ENCODE measurements at regions not wholly inside any gene's neighbourhood (a gene's known extent, or its start where the extent isn't known, plus 50 kb on each side); places are given as distances from the start of the nearest gene placed in this dataset.
"Not testable (repeated sequence)": the region's sequence is repeated elsewhere in the genome, so short reads cannot be mapped to it uniquely, and the experiment has no call there.

DNA sequence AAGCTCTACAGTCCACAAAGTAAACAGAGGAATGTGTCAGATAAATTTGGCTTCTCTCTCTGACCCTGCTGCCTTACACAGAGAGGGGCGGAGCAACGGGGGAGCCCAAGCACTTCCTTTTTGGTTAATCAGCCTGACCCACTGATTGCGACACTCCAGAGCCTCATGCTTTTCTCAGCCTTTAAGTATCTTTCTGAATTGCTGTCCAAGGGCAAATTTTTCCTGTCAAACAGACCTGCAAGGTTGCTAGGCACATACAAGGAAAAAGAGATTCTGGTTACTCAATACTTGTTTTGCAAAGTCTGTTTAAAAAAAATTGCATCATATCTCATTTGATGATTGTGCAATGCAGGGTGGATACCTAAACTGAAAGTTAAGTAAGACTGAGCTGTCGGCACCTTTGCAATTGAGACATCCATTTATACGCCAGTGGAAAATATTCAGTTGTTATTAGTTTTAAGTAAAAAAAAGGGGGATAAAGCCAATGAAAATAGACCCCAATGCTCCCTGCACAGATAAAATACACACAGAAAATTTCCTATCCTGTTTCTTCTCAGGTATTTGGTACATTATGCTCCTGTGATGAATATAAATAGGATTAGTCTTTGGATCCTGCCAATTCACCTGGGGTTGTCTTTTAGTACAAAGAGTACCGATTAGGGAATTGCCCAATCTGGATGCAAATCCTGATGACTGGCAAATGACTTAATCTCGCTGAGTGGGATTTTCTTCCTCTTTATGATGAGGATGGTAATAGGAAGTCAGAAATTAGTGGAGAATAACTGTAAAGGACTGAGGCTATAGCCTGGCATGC is 260.2 kb upstream of the TRIB2 start:
- Histone ChIP-seq H3K27me3 (ENCODE audit: control insufficient read depth, insufficient read depth, low read length) (no peaks in the 10 kb centered on the region), H3K4me3 (ENCODE audit: low read length) (no peak overlapping the region), H3K9me3 (ENCODE audit: control insufficient read depth, low read length) (no peaks in the 10 kb centered on the region), H3K36me3 (ENCODE audit: control insufficient read depth, insufficient read depth, low read length) (no peaks in the 10 kb centered on the region), H3K4me1 (ENCODE audit: control insufficient read depth, insufficient read depth, low read length) (peaks cover 20% of the 10 kb centered on the region), H3K9ac (ENCODE audit: low read length) (peak overlapping the region; percentile 24)

DNA sequence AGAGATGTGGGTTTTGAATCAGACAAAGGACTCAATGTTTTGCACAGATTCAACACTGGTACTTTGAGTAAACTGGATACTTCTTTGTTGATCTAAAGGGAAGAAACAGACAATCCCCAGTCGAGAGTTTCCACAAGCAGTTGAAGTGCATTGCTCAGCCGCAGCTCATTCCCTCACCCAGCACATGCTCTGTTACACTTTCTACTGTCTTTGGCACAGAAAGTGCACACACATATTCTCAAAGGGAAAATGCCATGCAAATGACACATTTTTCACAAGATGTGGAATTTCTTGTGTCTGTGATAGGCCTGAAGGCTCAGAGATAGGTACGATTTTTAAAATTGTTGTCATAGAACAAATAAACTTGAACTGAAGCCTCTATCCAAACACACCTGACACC is 258.9 kb upstream of the TRIB2 start:
- H3K9ac ChIP-seq (ENCODE audit: low read length), result no peak overlapping the region
- H3K27me3 ChIP-seq (ENCODE audit: control insufficient read depth, insufficient read depth, low read length), result no peaks in the 10 kb centered on the region
- no peaks in the 10 kb centered on the region for H3K9me3 ChIP-seq (ENCODE audit: control insufficient read depth, low read length)
- no peak overlapping the region for H3K4me3 ChIP-seq (ENCODE audit: low read length)
- H3K4me1 ChIP-seq (ENCODE audit: control insufficient read depth, insufficient read depth, low read length), result peaks cover 9% of the 10 kb centered on the region
- no peaks in the 10 kb centered on the region for H3K36me3 ChIP-seq (ENCODE audit: control insufficient read depth, insufficient read depth, low read length)

DNA sequence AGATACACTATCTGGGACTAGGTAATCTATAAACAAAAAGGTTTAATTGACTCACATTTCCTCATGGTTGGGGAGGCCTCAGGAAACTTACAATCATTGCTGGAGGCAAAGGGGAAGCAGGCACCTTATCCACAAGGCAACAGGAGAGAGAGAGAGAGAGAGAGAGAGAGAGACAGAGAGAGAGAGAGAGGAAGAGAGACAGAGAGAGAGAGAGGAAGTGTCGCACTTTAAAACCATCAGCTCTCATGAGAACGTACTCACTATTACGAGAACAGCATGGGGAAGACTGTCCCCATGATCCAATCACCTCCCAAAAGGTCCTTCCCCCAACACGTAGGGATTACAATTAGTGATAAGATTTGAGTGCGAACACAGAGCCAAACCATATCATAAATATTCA is 253.5 kb upstream of the TRIB2 start:
- no peaks in the 10 kb centered on the region for H3K9me3 ChIP-seq (ENCODE audit: control insufficient read depth, low read length)

DNA sequence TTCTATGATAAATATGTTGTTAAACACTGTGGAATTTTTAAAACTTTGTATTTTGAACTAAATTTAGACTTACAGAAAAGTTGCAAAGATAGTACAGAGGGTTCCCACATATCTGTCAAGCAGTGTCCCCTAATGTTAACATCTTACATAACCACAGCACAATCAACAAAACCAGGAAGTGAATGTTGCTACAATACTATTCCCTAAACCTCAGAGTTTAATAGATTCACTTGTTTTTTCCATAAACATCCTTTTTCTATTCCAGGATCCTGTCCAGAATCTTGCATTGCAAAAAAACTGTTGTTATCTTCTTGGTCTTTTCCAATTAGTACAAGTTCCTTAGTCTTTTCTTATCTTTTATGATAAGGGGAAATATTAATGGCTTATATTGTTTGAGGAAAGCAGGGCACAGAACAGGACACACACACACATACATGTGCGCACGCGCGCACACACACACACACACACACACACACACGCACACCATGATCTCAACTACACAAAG is 251.1 kb upstream of the TRIB2 start:
- no peaks in the 10 kb centered on the region for H3K27me3 ChIP-seq (ENCODE audit: control insufficient read depth, insufficient read depth, low read length)
- H3K9me3 ChIP-seq (ENCODE audit: control insufficient read depth, low read length), result no peaks in the 10 kb centered on the region
- H3K36me3 ChIP-seq (ENCODE audit: control insufficient read depth, insufficient read depth, low read length), result no peaks in the 10 kb centered on the region
- H3K4me3 ChIP-seq (ENCODE audit: low read length), result no peak overlapping the region
- peaks cover 7% of the 10 kb centered on the region for H3K4me1 ChIP-seq (ENCODE audit: control insufficient read depth, insufficient read depth, low read length)
- no peak overlapping the region for H3K9ac ChIP-seq (ENCODE audit: low read length)

More for the DNA sequence above, 253.5 kb upstream of the TRIB2 start:
- no peak overlapping the region for H3K9ac ChIP-seq (ENCODE audit: low read length)
- H3K27me3 ChIP-seq (ENCODE audit: control insufficient read depth, insufficient read depth, low read length), result no peaks in the 10 kb centered on the region
- peaks cover 7% of the 10 kb centered on the region for H3K4me1 ChIP-seq (ENCODE audit: control insufficient read depth, insufficient read depth, low read length)
- H3K36me3 ChIP-seq (ENCODE audit: control insufficient read depth, insufficient read depth, low read length), result no peaks in the 10 kb centered on the region
- no peak overlapping the region for H3K4me3 ChIP-seq (ENCODE audit: low read length)

DNA sequence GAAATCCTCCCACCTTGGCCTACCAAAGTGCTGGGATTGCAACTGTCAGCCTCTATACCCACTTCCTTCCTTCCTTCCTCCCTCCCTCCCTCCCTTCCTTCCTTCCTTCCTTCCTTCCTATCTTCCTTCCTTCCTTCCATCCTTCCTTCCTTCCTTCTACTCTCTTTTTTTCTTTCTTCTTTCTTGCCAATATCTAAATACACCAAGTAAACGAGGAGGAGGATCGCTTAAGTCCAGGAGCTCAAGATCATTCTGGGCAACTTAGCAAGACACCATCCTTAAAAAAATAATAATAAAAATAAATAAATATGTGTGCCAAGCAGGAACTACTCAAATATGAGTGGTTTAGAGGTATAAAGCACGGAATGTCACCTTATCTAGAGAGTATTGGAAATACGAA is 249.4 kb upstream of the TRIB2 start:
- H3K4me1 ChIP-seq (ENCODE audit: control insufficient read depth, insufficient read depth, low read length), result peaks cover 7% of the 10 kb centered on the region
- no peaks in the 10 kb centered on the region for H3K27me3 ChIP-seq (ENCODE audit: control insufficient read depth, insufficient read depth, low read length)
- no peaks in the 10 kb centered on the region for H3K9me3 ChIP-seq (ENCODE audit: control insufficient read depth, low read length)
- H3K9ac ChIP-seq (ENCODE audit: low read length), result no peak overlapping the region
- H3K36me3 ChIP-seq (ENCODE audit: control insufficient read depth, insufficient read depth, low read length), result no peaks in the 10 kb centered on the region
- H3K4me3 ChIP-seq (ENCODE audit: low read length), result no peak overlapping the region

DNA sequence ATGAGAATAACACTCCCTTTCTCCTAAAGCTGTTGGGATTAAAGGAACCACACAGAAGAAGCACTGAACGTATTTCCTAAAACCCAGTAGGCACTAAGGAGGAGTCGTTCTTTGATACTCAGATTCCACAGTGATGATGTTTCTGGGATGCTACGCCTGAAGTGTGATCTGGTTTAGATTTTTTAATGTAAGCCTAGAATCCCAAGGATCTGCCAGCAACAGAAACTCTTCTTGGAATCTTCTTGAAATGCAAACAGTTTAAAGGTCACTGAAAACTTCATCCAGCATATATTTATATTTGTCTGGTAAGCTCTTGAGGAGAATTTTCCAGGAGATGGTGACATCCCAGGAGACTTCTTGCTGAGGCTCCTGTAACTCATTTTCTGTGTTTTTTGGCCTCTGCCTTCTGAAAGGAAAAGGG is 247.6 kb upstream of the TRIB2 start:
- Histone ChIP-seq H3K36me3 (ENCODE audit: control insufficient read depth, insufficient read depth, low read length) (no peaks in the 10 kb centered on the region), H3K4me3 (ENCODE audit: low read length) (no peak overlapping the region), H3K9ac (ENCODE audit: low read length) (no peak overlapping the region), H3K27me3 (ENCODE audit: control insufficient read depth, insufficient read depth, low read length) (no peaks in the 10 kb centered on the region), H3K9me3 (ENCODE audit: control insufficient read depth, low read length) (no peaks in the 10 kb centered on the region), H3K4me1 (ENCODE audit: control insufficient read depth, insufficient read depth, low read length) (peaks cover 7% of the 10 kb centered on the region)

DNA sequence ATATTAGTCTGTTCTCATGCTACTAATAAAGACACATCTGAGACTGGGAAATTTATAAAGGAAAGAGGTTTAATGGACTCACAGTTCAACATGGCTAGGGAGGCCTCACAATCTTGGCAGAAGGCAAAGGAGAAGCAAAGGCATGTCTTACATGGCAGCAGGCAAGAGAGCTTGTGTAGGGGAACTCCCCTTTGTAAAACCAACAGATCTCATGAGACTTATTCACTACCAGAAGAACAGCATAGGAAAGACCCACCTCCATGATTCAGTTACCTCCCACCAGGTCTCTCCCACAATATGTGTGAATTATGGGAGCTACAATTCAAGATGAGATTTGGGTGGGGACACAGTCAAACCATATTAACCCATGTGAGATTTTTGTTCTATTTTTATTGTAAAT is 244.5 kb upstream of the TRIB2 start:
- not testable (repeated sequence) for H3K27me3 ChIP-seq (ENCODE audit: control insufficient read depth, insufficient read depth, low read length); H3K9me3 ChIP-seq (ENCODE audit: control insufficient read depth, low read length); H3K4me1 ChIP-seq (ENCODE audit: control insufficient read depth, insufficient read depth, low read length); H3K36me3 ChIP-seq (ENCODE audit: control insufficient read depth, insufficient read depth, low read length); H3K4me3 ChIP-seq (ENCODE audit: low read length); H3K9ac ChIP-seq (ENCODE audit: low read length)

DNA sequence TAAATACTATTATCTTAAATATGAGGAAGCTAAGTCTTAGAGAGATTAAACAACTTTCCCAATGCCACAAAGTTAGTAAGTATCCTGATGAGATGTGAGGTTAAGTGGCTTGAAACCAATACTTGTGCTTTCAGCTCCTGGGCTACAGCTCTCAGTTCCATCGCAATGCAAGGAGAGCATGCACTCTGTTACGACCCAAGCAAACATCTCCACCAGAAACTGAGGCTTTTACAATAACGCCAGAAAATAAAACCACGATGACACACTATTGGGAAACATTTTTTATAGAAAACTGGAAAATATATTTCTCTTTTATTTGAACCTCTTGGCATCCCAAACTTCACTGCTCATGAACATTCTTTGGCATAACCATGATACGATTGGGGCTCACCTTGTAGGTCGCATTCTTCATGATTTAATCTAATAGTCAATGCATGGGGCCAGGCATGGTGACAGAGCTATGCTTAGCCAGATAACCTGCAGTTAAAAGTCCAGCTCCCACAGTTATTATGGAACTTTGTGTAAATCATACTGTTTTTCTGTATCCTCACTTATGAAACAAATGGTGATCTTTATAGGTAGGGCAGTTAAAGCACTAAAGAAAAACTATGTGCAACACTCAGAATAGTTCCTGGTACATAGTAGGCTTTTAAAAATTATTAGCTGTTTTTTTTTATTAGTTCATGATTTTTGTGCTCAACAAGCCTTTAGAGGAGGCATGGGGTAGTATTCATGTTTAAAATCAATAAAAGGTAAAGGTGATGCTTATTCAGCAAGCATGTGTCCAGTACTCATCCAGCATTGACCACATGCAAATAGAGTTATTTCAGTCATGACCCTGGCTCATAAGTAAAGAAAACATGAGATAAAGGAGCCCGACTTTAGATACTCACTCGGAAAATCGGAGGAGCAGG is 238.3 kb upstream of the TRIB2 start:
- Histone ChIP-seq H3K27me3 (ENCODE audit: control insufficient read depth, insufficient read depth, low read length) (no peaks in the 10 kb centered on the region), H3K4me1 (ENCODE audit: control insufficient read depth, insufficient read depth, low read length) (no peaks in the 10 kb centered on the region), H3K36me3 (ENCODE audit: control insufficient read depth, insufficient read depth, low read length) (no peaks in the 10 kb centered on the region), H3K9me3 (ENCODE audit: control insufficient read depth, low read length) (no peaks in the 10 kb centered on the region), H3K4me3 (ENCODE audit: low read length) (no peak overlapping the region), H3K9ac (ENCODE audit: low read length) (no peak overlapping the region)

DNA sequence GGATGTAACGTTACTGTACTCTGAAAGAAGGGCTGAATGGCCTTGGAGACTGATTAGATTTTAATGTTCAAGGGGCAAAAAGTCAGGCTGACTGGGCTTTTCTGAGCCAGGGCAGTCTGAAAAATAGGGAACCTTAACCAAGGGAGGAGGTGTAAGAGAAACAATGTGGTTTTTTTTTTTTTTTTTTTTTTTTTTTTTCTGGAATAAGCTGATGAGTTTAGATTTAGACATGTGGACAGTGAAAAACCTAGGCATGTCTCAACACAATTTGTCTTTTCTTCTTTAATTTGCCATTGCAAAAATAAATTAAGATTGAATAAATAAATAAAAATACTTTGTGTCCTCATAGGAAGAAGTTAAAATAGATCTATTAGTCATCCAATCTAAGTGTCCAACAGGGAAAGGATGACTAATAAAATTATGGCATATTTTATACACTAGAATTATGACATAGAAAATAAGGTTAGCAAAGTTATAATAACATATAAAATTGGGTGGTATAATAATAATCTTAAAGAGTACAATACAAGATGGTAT is 237.6 kb upstream of the TRIB2 start:
- H3K4me3 ChIP-seq (ENCODE audit: low read length), result no peak overlapping the region
- H3K27me3 ChIP-seq (ENCODE audit: control insufficient read depth, insufficient read depth, low read length), result no peaks in the 10 kb centered on the region
- H3K4me1 ChIP-seq (ENCODE audit: control insufficient read depth, insufficient read depth, low read length), result no peaks in the 10 kb centered on the region
- no peaks in the 10 kb centered on the region for H3K9me3 ChIP-seq (ENCODE audit: control insufficient read depth, low read length)
- no peaks in the 10 kb centered on the region for H3K36me3 ChIP-seq (ENCODE audit: control insufficient read depth, insufficient read depth, low read length)
- no peak overlapping the region for H3K9ac ChIP-seq (ENCODE audit: low read length)

DNA sequence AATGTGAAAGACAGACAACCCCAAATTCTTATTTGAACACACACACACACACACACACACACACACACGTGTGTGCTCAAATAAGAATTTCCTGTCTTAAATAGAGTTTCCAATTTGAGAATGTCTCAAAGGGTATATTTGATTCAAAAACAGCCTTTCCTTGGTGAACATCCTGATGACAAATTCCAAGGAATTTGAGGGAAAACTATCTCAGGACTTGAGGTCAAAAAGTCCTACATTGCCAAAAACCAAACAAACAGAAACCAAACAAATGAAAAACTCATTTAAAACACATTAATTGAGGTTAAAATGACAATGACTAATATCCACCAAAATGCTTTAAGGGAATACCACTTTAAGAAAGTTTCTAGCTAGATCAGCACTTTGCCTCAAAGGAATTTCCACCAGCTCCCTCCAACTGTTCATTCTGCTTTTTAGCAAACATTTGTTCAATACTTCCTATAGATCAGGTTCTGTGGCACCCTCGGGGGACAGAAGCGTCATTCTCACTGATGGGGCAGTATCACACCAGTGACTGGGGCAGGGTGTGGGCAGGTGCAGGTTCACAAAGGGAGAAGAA is 232.1 kb upstream of the TRIB2 start:
- Histone ChIP-seq H3K9ac (ENCODE audit: low read length) (no peak overlapping the region), H3K4me1 (ENCODE audit: control insufficient read depth, insufficient read depth, low read length) (no peaks in the 10 kb centered on the region), H3K27me3 (ENCODE audit: control insufficient read depth, insufficient read depth, low read length) (no peaks in the 10 kb centered on the region), H3K9me3 (ENCODE audit: control insufficient read depth, low read length) (no peaks in the 10 kb centered on the region), H3K4me3 (ENCODE audit: low read length) (no peak overlapping the region), H3K36me3 (ENCODE audit: control insufficient read depth, insufficient read depth, low read length) (no peaks in the 10 kb centered on the region)

DNA sequence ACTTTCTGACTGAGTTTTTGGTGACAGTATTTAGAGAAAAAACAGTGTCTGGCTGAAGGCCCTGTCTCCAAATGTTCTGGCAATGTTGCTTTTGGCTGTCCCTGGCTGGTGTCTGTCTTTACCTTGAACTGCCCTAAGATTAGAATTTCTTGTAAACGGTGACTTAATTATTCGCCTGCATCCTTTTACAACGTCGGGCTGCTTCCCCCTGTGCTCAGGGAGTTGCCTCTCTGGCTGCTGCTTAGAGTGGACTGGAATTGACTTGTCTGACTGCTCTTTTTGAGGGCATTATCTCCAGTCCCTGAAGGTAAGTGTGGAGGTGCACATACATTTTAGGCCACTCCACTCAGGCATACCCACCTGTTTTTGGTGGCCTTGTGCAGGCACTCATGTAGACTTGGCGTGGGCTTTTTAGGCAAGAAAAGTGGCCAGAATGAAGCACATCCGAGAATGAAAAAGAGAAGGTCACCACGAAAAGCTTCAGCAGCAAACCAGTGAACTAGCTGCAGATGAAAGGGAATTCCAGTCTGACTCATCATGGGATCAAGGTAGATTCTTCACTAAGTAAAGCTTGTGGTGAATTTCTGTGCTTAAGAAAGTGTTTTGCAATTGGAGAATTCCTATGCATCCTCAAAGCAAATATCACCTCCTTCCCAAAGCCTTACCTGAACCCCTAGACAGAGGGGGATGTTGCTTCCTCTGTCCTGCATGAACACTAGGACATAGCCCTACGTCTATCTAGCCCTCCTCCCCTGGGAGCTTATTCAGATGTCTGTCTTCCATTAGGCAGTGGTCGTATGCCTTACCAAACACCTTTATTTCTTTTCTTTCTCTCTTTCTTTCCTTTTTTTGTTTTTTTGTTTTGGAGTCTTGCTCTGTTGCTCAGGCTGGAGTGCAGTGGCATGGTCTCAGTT is 230.3 kb upstream of the TRIB2 start:
- Histone ChIP-seq H3K4me3 (ENCODE audit: low read length) (no peak overlapping the region), H3K36me3 (ENCODE audit: control insufficient read depth, insufficient read depth, low read length) (no peaks in the 10 kb centered on the region), H3K9me3 (ENCODE audit: control insufficient read depth, low read length) (no peaks in the 10 kb centered on the region), H3K4me1 (ENCODE audit: control insufficient read depth, insufficient read depth, low read length) (no peaks in the 10 kb centered on the region), H3K27me3 (ENCODE audit: control insufficient read depth, insufficient read depth, low read length) (no peaks in the 10 kb centered on the region), H3K9ac (ENCODE audit: low read length) (no peak overlapping the region)

All from mucosa of stomach (tissue), 1 donor.